ENCODE measurements at regions not wholly inside any gene's neighbourhood (a gene's known extent, or its start where the extent isn't known, plus 50 kb on each side); places are given as distances from the start of the nearest gene placed in this dataset.

DNA sequence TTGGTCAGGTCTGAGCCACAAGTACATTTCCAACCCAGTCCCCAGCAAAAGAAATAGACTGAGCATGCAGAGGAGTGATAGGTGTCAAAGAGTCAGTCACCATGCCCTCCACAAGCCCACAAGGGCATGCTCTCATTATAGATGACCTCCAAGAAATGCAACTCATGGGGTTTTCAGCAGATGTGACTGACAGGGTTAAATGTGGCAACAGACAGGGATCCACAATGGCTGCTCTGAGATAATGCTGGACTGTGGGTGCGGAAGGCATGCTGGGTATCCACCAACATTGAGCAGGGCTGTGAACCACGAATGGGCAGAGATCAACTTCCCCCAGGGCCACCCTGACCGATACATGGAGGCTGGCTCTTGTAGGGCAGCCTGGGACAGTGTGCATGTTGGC is 115.8 kb downstream of the BCOR start:
- Histone ChIP-seq H3K36me3 (ENCODE audit: control insufficient read depth in 2 of 2, extremely low read depth in 1 of 2, insufficient read depth in 2 of 2, low read length in 2 of 2) (no peaks in the 10 kb centered on the region), H3K9ac (ENCODE audit: control insufficient read depth, extremely low read depth, insufficient read depth, low read length) (no peak overlapping the region), H3K79me2 (ENCODE audit: control insufficient read depth, insufficient read depth, low read length) (no peaks in the 10 kb centered on the region), H4K20me1 (ENCODE audit: control insufficient read depth, extremely low read depth, insufficient read depth, low read length) (no peaks in the 10 kb centered on the region), H3K4me3 (ENCODE audit: control insufficient read depth in 2 of 3, extremely low read depth in 1 of 3, insufficient read depth in 2 of 3, low read depth in 1 of 3, low read length in 3 of 3) (no peak overlapping the region), H3K27ac (ENCODE audit: control insufficient read depth, insufficient read depth, low read length) (no peak overlapping the region), H3K4me2 (ENCODE audit: control insufficient read depth, extremely low read depth, insufficient read depth, low read depth, low read length) (no peak overlapping the region), H3K9me3 (ENCODE audit: control insufficient read depth, low read depth, low read length) (no peaks in the 10 kb centered on the region), H3K9me1 (ENCODE audit: control insufficient read depth, extremely low read depth, insufficient read depth, low read length) (no peaks in the 10 kb centered on the region), H3K27me3 (ENCODE audit: control insufficient read depth, extremely low read depth, insufficient read depth, low read length) (no peaks in the 10 kb centered on the region), H3K4me1 (ENCODE audit: control insufficient read depth, extremely low read depth, insufficient read depth, low read length) (peaks cover 15% of the 10 kb centered on the region), H2AFZ (ENCODE audit: control insufficient read depth, low read length) (no peak overlapping the region)
- no peak for DNase-seq (ENCODE audit: low read depth, low spot score)
- dilution Hi-C loops (cut with MboI; ENCODE audit: extremely low pct_ligation_motif_present, low sequenced_read_pairs): no loop called here
- FAIRE-seq: no peak
- TF ChIP-seq EZH2 (IDR thresholded peaks at IDR 0.05; ENCODE audit: low read length) (no peak), CTCF (optimal IDR thresholded peaks at IDR 0.05 in 1 of 3, IDR thresholded peaks at IDR 0.05 in 1 of 3, conservative IDR thresholded peaks at IDR 0.05 in 1 of 3; ENCODE audit: extremely low read depth in 1 of 3, insufficient read depth in 2 of 3, low read length in 3 of 3) (no peak)

GRCh38 chrX:39982948-39983347 is 114.8 kb downstream of the BCOR start:
- Histone ChIP-seq H4K20me1 (ENCODE audit: control insufficient read depth, extremely low read depth, insufficient read depth, low read length) (no peaks in the 10 kb centered on the region), H2AFZ (ENCODE audit: control insufficient read depth, low read length) (no peak overlapping the region), H3K9me3 (ENCODE audit: control insufficient read depth, low read depth, low read length) (no peaks in the 10 kb centered on the region), H3K27me3 (ENCODE audit: control insufficient read depth, extremely low read depth, insufficient read depth, low read length) (no peaks in the 10 kb centered on the region), H3K4me1 (ENCODE audit: control insufficient read depth, extremely low read depth, insufficient read depth, low read length) (peaks cover 15% of the 10 kb centered on the region), H3K9me1 (ENCODE audit: control insufficient read depth, extremely low read depth, insufficient read depth, low read length) (no peaks in the 10 kb centered on the region), H3K36me3 (ENCODE audit: control insufficient read depth in 2 of 2, extremely low read depth in 1 of 2, insufficient read depth in 2 of 2, low read length in 2 of 2) (no peaks in the 10 kb centered on the region), H3K4me3 (ENCODE audit: control insufficient read depth in 2 of 3, extremely low read depth in 1 of 3, insufficient read depth in 2 of 3, low read depth in 1 of 3, low read length in 3 of 3) (no peak overlapping the region), H3K9ac (ENCODE audit: control insufficient read depth, extremely low read depth, insufficient read depth, low read length) (no peak overlapping the region), H3K27ac (ENCODE audit: control insufficient read depth, insufficient read depth, low read length) (no peak overlapping the region), H3K4me2 (ENCODE audit: control insufficient read depth, extremely low read depth, insufficient read depth, low read depth, low read length) (no peak overlapping the region), H3K79me2 (ENCODE audit: control insufficient read depth, insufficient read depth, low read length) (no peaks in the 10 kb centered on the region)
- dilution Hi-C loops (cut with MboI; ENCODE audit: extremely low pct_ligation_motif_present, low sequenced_read_pairs): no loop called here
- TF ChIP-seq CTCF (optimal IDR thresholded peaks at IDR 0.05 in 1 of 3, IDR thresholded peaks at IDR 0.05 in 1 of 3, conservative IDR thresholded peaks at IDR 0.05 in 1 of 3; ENCODE audit: extremely low read depth in 1 of 3, insufficient read depth in 2 of 3, low read length in 3 of 3) (no peak), EZH2 (IDR thresholded peaks at IDR 0.05; ENCODE audit: low read length) (no peak)
- DNase-seq (ENCODE audit: low read depth, low spot score): no peak
- no peak for FAIRE-seq

Measured in keratinocyte (primary cell).